ENCODE measurements at regions not wholly inside any gene's neighbourhood (a gene's known extent, or its start where the extent isn't known, plus 50 kb on each side); places are given as distances from the start of the nearest gene placed in this dataset.
A peak's percentile ranks its signal among the peaks of the same experiment; 100 is the strongest.

DNA sequence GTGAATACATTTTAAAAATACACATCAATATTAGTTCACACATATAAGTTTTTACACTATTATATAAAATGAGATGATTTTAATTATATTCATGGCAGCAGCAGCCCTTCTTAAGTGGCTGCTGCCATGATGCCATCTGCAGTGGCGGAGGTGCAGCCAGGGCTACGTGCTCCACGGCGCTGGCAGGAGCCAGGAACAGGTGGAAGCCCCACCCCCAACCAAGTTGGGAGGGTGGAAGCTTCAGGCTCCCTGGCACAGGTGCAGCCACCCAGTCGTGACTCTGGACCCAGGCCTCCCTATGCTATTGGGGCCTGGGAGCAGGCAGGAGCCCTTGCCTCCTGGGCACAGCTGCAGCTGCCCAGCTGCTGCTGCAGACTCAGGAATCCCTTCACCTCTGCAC is 646.9 kb upstream of the PCDH9 start:
- no peak for DNase-seq

- DNase-seq: no peak
These were observed 637.1 kb upstream of the PCDH9 start for GRCh38 chr13:67867206-67867605.

DNA sequence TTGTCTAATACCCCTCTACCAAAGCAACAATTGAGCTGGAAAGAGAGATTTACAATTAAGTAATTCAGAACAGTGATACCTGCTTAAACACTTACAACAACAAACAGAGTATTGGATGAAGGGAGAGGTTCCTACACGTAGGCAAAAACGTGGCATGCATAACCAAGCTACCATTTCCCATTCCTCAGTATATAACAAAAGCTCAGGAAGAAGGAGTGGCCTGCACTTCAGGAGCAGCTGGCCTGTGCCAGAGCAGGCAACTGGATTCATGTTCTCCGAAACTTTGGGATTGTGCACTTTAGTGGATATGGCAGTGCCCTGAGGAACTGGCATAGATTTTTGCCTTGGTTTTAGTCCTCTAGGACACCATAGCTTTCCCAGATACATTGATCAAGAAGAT is 630.2 kb upstream of the PCDH9 start:
- DNase-seq: no peak

- DNase-seq: no peak
These were observed 629.8 kb upstream of the PCDH9 start for GRCh38 chr13:67859904-67860303.

DNA sequence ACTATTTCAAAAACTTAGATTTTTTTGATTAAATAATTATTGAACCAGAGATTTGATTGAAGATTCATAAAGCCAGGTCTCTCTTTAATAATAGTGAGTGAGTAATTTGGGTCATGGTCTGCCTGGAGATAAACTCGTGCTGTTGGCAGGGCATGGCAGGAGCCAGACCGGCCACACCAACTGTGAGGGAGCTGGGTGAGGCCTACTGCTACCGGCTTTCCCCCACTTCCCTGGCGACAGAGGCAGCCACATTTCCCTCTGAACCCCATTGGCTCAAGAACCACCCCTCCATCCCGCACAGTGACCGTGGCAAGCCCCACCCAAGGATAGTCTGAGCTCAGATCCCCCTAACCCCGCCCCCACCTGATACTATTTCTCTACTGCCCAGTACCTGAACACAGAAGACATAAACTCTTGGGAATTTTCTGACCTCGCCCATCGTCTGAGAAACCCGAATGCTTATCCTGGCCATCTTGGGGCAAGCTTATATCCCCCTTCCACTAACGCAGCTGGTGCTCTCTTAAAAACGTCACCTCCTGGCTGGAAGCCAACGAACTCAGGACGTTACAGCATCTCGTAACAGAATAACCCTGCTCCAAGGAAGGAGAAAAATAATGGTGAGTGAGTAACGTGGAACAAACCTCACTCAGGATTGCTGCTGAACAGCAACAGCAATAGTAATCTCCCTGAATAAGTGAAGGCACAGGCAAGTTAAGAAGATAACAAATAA is 627.6 kb upstream of the PCDH9 start:
- DNase-seq: no peak

DNA sequence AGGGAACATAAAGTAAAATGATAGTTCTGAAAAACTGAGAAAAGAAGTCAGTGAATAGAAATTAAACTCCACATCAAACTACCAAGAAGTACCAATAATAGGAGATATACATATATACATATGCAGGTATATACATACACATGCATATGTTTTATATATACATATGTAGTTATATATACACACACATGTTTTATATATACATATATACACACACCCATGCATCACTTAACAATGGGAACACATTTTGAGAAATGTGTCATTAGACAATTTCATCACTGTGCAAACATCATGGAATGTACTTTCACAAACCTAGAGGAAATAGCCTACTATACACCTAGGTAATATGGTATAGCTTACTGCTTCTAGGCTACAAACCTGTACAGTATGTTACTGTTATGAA is 626.8 kb upstream of the PCDH9 start:
- DNase-seq: no peak

- no peak for DNase-seq
These were observed 625.7 kb upstream of the PCDH9 start for GRCh38 chr13:67855741-67856238.

- no peak for DNase-seq
These were observed 624.9 kb upstream of the PCDH9 start for GRCh38 chr13:67854990-67855389.

DNA sequence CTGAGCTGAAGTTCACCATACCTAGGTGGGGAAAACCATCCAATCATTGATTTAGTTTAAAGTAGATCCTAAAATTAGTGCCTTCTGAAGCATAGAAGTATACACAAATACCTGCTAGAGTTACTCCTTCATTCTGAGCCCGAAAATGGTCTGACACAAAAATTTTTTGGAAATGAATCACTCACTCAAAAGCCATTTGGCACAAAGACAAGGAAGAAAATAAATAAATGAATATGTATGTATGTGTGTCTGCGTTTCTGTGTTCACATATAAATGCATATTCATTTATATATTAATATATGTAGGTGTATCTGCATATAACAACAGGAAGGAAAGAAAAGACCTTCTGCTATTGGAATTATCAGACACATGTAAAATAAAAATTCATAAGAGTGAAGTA is 614.4 kb upstream of the PCDH9 start:
- no peak for DNase-seq

- DNase-seq: no peak
These were observed 610.9 kb upstream of the PCDH9 start for GRCh38 chr13:67841071-67841470.

- no peak for DNase-seq
These were observed 603.4 kb upstream of the PCDH9 start for GRCh38 chr13:67833564-67833963.

- no peak for DNase-seq
These were observed 599.5 kb upstream of the PCDH9 start for GRCh38 chr13:67829641-67830040.

DNA sequence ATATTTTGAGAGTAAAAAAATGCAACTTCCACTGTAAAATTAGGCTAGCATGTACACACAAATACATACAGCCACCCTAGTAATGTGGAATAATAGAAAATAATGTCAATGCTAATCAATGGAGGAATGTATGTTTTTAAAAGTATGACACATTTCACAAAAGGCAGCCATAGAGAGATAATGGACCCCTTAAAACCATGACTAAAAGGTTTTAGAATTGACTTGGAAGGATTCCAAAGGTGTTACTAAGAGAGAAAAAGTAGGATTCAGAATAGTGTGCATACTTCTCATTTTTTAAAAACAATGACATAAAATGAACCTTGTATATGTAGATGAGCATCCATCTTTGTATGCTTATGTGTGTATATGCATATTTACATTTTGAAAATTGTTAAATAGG is 597.9 kb upstream of the PCDH9 start:
- no peak for DNase-seq

- DNase-seq: no peak
These were observed 591.5 kb upstream of the PCDH9 start for GRCh38 chr13:67821606-67822005.

DNA sequence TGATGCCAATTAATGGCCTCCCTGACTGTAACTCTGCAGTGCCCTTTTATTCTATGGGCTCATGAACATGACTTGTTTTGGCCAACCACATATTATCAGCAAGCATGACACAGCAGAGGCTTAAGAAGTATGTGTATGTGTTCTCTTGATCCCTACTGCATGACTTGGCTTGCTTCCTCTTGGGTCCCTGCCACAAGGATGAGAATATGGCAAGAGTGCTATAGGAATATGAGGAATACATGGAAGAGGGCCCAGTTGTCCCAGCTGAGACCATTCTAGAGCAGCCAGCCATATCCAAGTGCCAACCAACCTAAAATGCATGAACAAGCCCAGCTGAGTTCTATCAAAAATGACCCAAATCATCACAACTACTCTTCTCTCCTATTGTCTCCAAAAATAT is 576.7 kb upstream of the PCDH9 start:
- no peak for DNase-seq

- DNase-seq: no peak
These were observed 573.0 kb upstream of the PCDH9 start for GRCh38 chr13:67803118-67803517.

DNA sequence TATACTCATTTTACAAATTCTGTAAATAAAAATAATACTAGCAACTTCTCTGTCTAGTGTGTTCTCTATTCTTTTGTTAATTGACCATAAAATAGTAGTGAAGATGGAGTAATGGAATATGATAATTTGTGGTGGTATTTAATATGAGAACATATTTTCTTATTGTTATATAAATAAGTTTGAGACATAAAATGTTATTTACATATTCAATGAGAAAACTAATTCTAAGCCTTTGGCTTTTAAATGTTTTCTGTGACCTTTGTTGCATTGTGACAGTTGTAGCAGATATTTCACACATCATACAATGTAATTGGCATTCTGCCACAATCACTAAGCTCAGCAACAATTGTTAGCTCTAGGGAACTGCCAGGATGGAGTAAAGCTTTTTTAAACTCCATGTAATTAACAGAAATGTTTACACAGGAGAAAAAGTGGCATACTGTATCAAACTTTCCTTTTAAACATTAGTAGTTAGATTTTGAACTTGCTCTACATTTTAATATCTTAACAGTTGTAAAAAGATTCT is 562.1 kb upstream of the PCDH9 start:
- DNase-seq: no peak

- DNase-seq: no peak
These were observed 560.9 kb upstream of the PCDH9 start for GRCh38 chr13:67791047-67791446.

GRCh38 chr13:67776151-67776550 is 546.0 kb upstream of the PCDH9 start:
- peak; percentile 20 for DNase-seq

- no peak for DNase-seq
These were observed 545.2 kb upstream of the PCDH9 start for GRCh38 chr13:67775359-67775758.

GRCh38 chr13:67772807-67773453 is 542.8 kb upstream of the PCDH9 start:
- no peak for DNase-seq

DNA sequence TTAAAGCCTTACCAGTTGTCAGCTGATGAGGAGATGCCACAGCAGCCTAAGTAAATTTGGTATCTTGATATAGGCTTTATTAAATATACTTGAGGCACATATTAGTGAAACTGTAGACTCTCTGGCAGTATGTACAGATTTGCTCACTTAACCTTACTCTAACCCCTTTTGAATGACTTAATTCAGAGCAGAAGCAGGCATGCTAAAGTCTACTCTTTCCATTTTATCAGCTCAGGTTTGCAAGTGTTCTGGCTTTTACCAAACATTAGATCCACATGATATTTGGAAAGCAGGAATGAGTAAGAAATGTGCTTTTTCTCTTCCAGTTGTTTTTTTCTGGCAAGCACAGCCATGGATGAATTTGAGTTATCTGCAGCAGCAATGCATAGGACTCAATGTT is 541.0 kb upstream of the PCDH9 start:
- no peak for DNase-seq

- DNase-seq: no peak
These were observed 539.8 kb upstream of the PCDH9 start for GRCh38 chr13:67769987-67770341.
